Prostate gland (tissue), 2 donors: ENCODE measurements at regions not wholly inside any gene's neighbourhood (a gene's known extent, or its start where the extent isn't known, plus 50 kb on each side); places are given as distances from the start of the nearest gene placed in this dataset.

Experiments
- CTCF ChIP-seq, 4 experiments: fragments of 200-600 bp in 2 of 4; fragments of 450-650 bp in 2 of 4; sonication (generic) in 2 of 4; IDR thresholded peaks; 1 replicate in 3 of 4; 2 replicates in 1 of 4; pipeline ENCODE4 v1.5.1; 2016 to 2019; ENCODE audit warnings: antibody characterized with exemption in 4 of 4, mild to moderate bottlenecking in 2 of 4, moderate library complexity in 2 of 4
- POLR2AphosphoS5 ChIP-seq: sonication (generic); formaldehyde crosslinking; IDR thresholded peaks from one replicate; pipeline ENCODE4 v1.6.1; 2017; ENCODE audit warnings: antibody characterized with exemption

GRCh38 chr1:88302843-88303486 is 381.1 kb upstream of the PKN2 start:
- no peak for TF ChIP-seq POLR2AphosphoS5
- TF ChIP-seq CTCF (IDR thresholded peaks at IDR 0.05), result peak in 3 of 4 experiments; percentile 39 to 66 (median 55)
